HG03469 (cell line): ENCODE measurements at regions not wholly inside any gene's neighbourhood (a gene's known extent, or its start where the extent isn't known, plus 50 kb on each side); places are given as distances from the start of the nearest gene placed in this dataset.
"Not testable (repeated sequence)": the region's sequence is repeated elsewhere in the genome, so short reads cannot be mapped to it uniquely, and the experiment has no call there.

ENCODE experiments used
- ATAC-seq: cut with Tn5 transposase; IDR thresholded peaks from one replicate; pipeline ENCODE4 v1.9.1; 2021; ENCODE audit warnings: mild to moderate bottlenecking, moderate library complexity, moderate number of reproducible peaks; ENCODE audit not compliant: unreplicated experiment

DNA sequence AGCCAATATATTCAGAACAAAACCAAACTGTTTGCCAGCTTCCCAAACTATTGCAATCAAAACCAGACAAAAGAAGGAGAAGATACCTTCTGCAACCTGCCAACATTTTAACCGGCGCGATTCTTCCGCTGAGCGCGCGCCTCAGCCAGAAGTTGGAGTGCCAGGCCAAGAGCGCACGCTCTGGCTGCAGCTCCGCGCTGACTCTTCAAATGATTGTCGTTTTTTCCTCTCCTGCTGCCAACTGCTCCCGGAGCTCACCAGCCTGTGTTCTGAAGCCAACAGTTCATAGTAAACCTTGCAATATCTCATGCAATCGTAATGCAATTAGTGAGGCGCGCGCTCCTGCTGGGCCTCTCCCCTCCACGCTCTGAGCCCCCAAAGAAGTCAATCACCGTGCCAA is 259.7 kb upstream of the MGMT start:
- ATAC-seq: no peak

DNA sequence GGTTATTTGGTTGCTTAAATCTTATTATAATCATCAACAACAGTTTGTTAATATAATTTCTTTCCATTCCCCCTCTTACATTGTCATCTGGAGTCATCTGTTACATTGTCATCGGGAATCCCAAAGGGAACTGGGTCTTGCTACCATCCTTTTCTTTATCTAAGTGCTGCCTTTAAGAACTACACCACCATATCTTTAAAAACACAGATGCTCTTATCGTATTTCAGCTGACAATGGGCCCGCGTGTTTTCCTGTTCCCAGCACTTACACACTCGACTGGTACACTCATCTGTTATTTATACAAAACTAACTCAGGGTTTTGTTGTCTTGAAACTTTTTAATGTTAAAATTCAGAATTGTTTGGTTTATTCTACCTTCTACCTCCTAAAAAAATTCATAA is 256.2 kb upstream of the MGMT start:
- no peak for ATAC-seq

DNA sequence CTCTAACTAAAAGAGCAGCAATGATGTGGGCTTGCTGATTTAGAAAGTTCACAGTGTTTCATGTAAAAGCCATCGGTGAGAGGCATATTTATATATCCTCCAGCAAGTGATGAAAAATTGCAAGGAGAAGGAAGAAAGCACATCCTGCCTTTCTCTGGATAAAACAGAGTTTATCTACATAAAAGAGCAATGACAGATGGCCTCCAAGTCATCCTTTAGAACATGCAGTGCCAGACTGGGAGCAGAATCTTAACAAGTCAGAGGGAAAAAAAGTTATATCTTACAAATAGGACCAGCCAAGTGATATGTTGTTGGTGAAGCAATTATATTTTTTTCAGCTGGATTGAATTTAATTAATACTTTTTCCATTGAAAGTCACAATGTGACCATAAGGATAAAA is 253.8 kb upstream of the MGMT start:
- ATAC-seq: no peak

GRCh38 chr10:129213996-129214395 is 253.0 kb upstream of the MGMT start:
- not testable (repeated sequence) for ATAC-seq

GRCh38 chr10:129219364-129219763 is 247.7 kb upstream of the MGMT start:
- ATAC-seq: no peak

DNA sequence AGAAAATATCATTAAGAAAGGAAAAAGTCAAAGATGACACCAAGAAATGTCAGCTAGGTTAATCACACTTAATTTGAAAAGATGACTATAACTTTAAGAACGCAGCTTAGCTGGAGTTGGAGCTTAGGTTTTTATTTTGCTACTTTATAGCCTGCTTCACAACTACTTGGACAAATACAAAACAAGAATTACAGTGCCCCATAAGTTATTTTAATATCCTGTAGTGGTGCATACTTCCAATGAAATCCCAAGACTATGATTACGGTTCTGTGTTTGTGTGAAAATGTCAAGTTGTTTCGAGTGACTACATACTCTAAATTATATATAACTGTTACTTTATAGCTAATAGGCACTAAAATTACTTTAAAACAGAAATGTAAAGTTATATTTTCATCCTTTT is 244.6 kb upstream of the MGMT start:
- no peak for ATAC-seq

DNA sequence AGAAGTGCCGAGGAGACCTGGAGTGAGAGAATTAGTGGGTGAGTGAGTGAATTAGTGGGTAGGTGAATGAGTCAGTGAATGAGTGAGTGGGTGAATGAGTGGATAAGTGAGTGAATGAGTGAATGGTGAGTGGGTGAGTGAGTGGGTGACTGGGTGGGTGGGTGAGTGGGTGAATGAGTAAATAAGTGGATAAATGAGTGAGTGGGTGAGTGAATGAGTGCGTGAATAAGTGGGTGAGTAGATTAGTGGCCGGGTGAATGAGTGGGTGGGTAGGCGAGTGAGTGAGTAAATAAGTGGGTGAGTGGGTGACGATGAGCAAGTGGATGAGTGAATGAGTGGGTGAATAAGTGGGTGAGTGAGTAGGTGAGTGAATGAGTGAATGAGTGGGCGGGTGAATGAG is 243.7 kb upstream of the MGMT start:
- ATAC-seq: no peak

DNA sequence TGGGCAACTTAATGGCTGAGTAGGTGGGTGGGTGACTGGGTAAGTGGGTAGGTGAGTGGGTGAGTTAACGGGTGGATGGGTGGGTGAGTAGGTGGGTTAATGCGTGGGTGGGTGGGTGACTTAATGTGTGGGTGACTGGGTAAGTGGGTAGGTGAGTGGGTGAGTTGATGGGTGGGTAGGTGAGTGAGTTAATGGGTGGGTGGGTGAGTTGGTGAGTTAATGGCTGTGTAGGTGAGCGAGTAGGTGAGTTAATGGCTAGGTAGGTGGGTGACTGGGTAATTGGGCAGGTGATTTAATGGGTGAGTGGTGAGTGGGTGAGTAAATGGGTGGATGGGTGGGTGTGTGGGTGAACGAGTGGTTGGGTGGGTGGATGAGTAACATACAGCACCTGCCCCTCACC is 243.0 kb upstream of the MGMT start:
- ATAC-seq: no peak

DNA sequence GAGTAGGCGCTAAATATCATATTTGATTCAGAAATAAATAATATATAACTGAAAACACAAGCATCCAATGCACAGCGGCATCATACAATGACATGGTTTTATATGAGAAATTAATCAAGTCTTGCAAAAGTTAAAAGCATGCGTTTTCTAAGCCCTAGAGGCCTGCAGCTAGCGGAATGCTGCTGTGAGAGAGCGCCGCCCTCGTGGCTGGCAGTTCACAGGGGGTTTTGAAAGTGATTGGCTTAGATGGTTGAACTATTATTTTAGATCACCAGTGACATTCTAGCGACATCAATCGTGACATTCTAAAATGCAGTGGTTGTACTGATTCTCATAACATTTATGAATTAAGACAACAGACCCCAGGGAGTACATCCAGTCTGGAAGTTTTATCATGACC is 235.2 kb upstream of the MGMT start:
- ATAC-seq: no peak

DNA sequence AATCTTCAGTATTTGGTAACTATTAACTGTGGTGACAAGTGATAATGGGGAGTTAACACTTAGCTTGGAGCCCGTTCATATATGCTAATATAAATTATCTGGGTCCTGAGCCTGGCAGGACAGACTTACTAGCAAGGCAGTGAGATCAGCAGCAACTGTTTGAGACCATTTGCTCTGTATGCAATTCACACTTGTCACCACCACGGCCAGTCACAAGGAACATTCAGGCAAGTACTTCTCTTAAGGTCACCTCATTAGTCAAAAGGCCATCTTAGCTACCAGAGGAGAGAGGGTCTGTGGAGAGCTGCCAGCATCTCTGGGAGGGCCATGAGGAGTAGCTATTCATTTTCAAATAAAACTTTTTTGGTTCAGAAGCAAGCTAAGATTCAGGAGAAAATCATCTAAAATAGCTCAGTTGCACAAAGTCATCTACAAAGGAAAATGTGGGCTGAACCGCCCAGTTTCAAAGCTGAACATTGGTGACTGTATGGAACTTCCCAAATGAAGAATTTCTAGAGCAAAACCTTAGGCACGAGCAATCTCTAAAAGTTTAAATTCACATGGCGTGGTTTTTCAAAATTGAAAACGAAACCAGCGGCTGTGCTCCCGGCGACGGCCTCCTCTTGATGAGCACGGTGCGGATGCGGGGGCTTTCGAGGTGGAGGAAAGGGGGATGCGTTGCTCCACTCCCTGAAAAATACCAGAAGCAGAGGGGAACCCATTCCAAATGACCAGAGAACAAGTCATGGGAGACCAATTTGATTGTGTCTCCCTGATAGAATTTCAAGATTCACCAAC is 233.5 kb upstream of the MGMT start:
- no peak for ATAC-seq

DNA sequence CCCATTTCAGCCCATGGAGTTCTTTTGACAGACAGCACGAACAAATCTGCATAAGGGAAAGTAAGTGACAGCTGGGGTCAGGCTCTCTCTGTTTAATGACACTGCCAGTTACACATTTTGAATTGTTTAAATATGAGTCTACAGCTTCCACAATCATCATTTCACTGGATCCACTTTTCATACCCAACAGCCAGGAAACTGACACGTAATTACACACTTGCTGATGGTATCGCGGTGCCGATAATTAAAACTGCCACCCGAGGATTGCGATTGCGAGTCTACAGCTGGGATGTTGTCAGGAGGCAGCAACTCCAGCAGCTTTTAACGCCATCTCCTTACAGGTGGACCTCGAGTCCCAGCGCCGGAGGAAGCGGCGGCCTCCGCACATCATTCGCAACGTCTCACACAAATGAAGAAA is 230.8 kb upstream of the MGMT start:
- no peak for ATAC-seq

- ATAC-seq: no peak
Observed at GRCh38 chr10:129241461-129241860, 225.6 kb upstream of the MGMT start.

GRCh38 chr10:129244298-129244697 is 222.7 kb upstream of the MGMT start:
- no peak for ATAC-seq

GRCh38 chr10:129244757-129245156 is 222.3 kb upstream of the MGMT start:
- no peak for ATAC-seq

GRCh38 chr10:129253161-129253864 is 213.7 kb upstream of the MGMT start:
- ATAC-seq: no peak

- ATAC-seq: no peak
Observed at GRCh38 chr10:129253865-129254179, 213.2 kb upstream of the MGMT start.

- ATAC-seq: no peak
Observed at GRCh38 chr10:129258283-129258923, 208.6 kb upstream of the MGMT start.

- no peak for ATAC-seq
Observed at GRCh38 chr10:129259128-129259815, 207.8 kb upstream of the MGMT start.

- no peak for ATAC-seq
Observed at GRCh38 chr10:129272176-129272575, 194.9 kb upstream of the MGMT start.

DNA sequence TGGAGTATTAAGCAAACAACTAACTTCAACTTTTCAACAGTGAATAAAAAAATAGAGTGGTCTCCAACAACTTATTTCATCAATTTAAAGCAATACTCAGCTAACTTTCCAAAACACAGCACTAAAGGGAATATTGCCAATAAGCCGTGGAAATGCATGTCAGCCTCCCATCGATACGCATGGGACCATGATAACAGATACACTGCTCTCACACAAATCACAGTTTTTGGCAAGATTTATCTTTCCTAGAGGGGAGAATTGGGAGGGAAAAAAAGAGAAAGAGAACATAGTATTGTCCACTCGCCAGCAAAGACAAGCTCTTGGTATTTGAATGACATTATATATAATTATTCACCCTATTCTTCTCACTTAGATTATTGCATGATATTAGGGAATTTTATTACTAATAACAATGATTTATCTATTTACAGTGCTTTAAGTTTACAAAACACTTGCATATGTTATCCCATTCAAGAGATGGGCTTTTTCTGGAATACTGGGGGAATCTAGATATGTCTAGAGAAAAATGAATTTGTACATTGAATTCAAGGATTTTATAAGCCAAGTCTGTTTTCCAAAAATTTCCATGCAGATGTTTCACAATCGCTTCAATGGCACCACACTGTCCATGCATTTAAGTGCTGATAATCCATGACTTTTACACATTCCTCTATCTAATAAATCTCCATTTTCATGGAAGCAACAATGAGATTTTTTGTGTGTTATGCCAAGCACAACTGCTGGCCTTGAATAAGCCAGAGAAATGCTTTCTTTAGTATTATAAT is 194.0 kb upstream of the MGMT start:
- no peak for ATAC-seq

GRCh38 chr10:129273860-129274259 is 193.2 kb upstream of the MGMT start:
- no peak for ATAC-seq
